Ectodermal cell (in vitro differentiated cells): ENCODE measurements at regions not wholly inside any gene's neighbourhood (a gene's known extent, or its start where the extent isn't known, plus 50 kb on each side); places are given as distances from the start of the nearest gene placed in this dataset.

Experiments used
- H3K27ac ChIP-seq: 2 replicates; pipeline ENCODE4 v1.7.0; 2013; ENCODE audit warnings: mild to moderate bottlenecking, low read depth, low read length; ENCODE audit not compliant: insufficient read depth, poor library complexity, severe bottlenecking
- H3K27me3 ChIP-seq: 2 replicates; pipeline ENCODE4 v1.7.0; 2013; ENCODE audit warnings: mild to moderate bottlenecking, low read length; ENCODE audit not compliant: insufficient read depth, control insufficient read depth, poor library complexity, severe bottlenecking
- H3K36me3 ChIP-seq: one replicate; pipeline ENCODE4 v1.7.0; 2013; ENCODE audit warnings: low read length; ENCODE audit not compliant: control insufficient read depth, insufficient read depth
- H3K4me1 ChIP-seq: one replicate; pipeline ENCODE4 v1.7.0; 2013; ENCODE audit warnings: low read length; ENCODE audit not compliant: control insufficient read depth, insufficient read depth
- H3K4me3 ChIP-seq: 2 replicates; pipeline ENCODE4 v1.7.0; 2013; ENCODE audit warnings: low read depth, low read length, control low read depth; ENCODE audit not compliant: insufficient read depth
- H3K9me3 ChIP-seq: 2 replicates; pipeline ENCODE4 v1.7.0; 2013; ENCODE audit warnings: mild to moderate bottlenecking, low read length, moderate library complexity; ENCODE audit not compliant: control insufficient read depth
- WGBS, 2 experiments: methylation state at CpG; one replicate each; pipeline ENCODE4 v1.1.7; 2013; ENCODE audit warnings: missing lambda C conversion rate in 2 of 2; 5-methylcytosine and 5-hydroxymethylcytosine counted together

DNA sequence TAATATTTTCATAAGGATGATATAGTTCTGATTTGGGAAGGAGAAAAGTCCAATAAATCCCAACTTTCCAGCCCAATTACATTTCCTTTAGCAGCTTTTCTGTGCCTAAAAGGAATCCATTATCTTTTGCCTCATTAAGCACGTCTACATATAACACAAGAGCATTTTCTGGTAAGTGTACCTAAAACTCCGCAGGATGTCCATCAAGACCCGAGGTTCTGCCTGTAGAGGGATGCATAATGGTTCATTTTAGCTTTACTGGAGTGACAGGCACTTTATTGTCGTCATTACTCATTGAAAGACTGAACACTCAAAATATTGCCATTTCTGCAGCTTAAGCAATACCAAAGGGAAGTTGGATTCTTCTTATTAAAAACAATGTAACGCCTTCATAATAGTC is 669.0 kb downstream of the PRELID2 start:
- H3K4me1 ChIP-seq, result peaks cover 3% of the 10 kb centered on the region
- peaks cover 67% of the 10 kb centered on the region for H3K27me3 ChIP-seq
- 93% methylated on average over 4 to 5 of the region's 5 CpGs for WGBS, 2 experiments
- no peak overlapping the region for H3K4me3 ChIP-seq
- no peaks in the 10 kb centered on the region for H3K36me3 ChIP-seq
- H3K27ac ChIP-seq, result no peak overlapping the region
- H3K9me3 ChIP-seq, result no peaks in the 10 kb centered on the region

- Histone ChIP-seq H3K4me1 (peaks cover 5% of the 10 kb centered on the region), H3K4me3 (no peak overlapping the region), H3K36me3 (no peaks in the 10 kb centered on the region), H3K27me3 (peaks cover 88% of the 10 kb centered on the region), H3K9me3 (no peaks in the 10 kb centered on the region), H3K27ac (no peak overlapping the region)
- 93 to 94% methylated on average over 3 of the region's 3 CpGs for WGBS, 2 experiments
Measured at GRCh38 chr5:145163876-145164275, 671.3 kb downstream of the PRELID2 start.

- Histone ChIP-seq H3K4me3 (no peak overlapping the region), H3K27me3 (peaks cover 90% of the 10 kb centered on the region), H3K4me1 (peaks cover 10% of the 10 kb centered on the region), H3K36me3 (no peaks in the 10 kb centered on the region), H3K27ac (no peak overlapping the region), H3K9me3 (no peaks in the 10 kb centered on the region)
Measured at GRCh38 chr5:145162626-145163025, 672.5 kb downstream of the PRELID2 start.

GRCh38 chr5:145161391-145161790 is 673.8 kb downstream of the PRELID2 start:
- Histone ChIP-seq H3K27me3 (peaks cover 98% of the 10 kb centered on the region), H3K4me3 (no peak overlapping the region), H3K4me1 (peaks cover 10% of the 10 kb centered on the region), H3K36me3 (no peaks in the 10 kb centered on the region), H3K27ac (no peak overlapping the region), H3K9me3 (no peaks in the 10 kb centered on the region)
- WGBS, 2 experiments, result 25 to 29% methylated on average over 3 of the region's 3 CpGs

DNA sequence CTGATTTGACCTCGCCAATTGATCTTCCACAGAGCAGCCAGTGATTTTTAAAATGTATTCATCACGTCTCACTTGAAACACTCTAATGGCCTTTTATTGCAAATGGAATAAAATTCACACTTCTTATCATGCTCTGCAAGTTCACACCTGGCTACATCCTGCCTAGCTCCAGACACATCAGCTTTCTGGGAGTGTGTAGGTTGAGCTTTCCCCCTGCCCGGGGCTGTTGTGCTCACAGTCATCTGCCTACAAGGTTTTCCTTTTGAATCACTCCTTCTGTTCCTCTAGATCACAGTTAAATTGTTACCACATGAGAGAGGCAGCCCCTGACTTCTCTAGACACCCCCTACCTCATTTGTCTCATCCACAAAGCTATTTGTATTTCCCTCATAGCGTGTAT is 674.5 kb downstream of the PRELID2 start:
- 84 to 95% methylated on average over 3 of the region's 4 CpGs for WGBS, 2 experiments

GRCh38 chr5:145158730-145159129 is 676.4 kb downstream of the PRELID2 start:
- Histone ChIP-seq H3K27me3 (peaks cover 98% of the 10 kb centered on the region), H3K27ac (peak overlapping the region; percentile 19)
- WGBS, 2 experiments, result 3 to 5% methylated on average over 4 of the region's 4 CpGs

More for the DNA sequence above, 674.5 kb downstream of the PRELID2 start:
- Histone ChIP-seq H3K4me1 (peaks cover 10% of the 10 kb centered on the region), H3K36me3 (no peaks in the 10 kb centered on the region), H3K4me3 (no peak overlapping the region), H3K27ac (no peak overlapping the region), H3K9me3 (no peaks in the 10 kb centered on the region), H3K27me3 (peaks cover 98% of the 10 kb centered on the region)

DNA sequence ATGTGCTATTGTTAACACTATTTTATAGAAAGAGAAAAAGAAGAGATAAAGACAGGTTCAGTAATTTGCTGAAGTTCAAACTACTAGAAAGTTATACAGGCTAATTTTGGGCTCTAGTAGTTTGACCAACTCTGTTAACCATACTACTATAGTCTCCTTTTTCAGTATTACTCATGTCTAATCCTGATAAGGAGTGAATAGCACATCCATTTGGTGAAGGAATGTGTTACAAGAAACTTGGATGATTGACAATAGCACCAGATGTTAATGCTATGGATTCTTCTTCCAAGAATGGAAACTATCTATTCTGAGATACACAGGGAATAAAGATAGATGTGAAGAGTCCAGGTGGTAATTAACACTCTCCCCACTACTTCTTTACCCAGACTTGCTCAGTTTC is 677.3 kb downstream of the PRELID2 start:
- Histone ChIP-seq H3K4me1 (peaks cover 10% of the 10 kb centered on the region), H3K4me3 (no peak overlapping the region), H3K27me3 (peaks cover 91% of the 10 kb centered on the region), H3K27ac (no peak overlapping the region), H3K36me3 (no peaks in the 10 kb centered on the region), H3K9me3 (no peaks in the 10 kb centered on the region)

More at GRCh38 chr5:145158730-145159129, 676.4 kb downstream of the PRELID2 start:
- Histone ChIP-seq H3K4me1 (peaks cover 10% of the 10 kb centered on the region), H3K9me3 (no peaks in the 10 kb centered on the region), H3K36me3 (no peaks in the 10 kb centered on the region), H3K4me3 (no peak overlapping the region)

DNA sequence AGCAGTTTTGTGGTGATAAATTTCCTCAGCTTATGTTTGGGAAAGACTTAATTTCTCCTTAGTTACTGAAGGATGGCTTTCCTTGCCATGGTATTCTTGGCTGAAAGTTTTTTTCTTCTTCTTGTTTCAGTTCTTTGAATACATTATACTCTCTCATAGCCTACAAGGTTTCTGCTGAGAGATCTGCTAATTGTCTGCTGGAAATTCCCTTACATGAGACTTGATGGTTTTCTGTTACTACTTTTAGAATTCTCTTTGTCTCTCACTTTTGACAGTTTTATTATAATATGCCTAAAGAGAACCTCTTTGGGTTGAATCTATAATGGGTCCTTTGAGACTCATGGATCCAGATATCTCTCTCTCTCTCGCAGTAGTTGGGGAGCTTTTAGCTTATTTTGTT is 693.6 kb downstream of the PRELID2 start:
- Histone ChIP-seq H3K27me3 (no peaks in the 10 kb centered on the region), H3K4me1 (no peaks in the 10 kb centered on the region), H3K36me3 (no peaks in the 10 kb centered on the region), H3K27ac (no peak overlapping the region), H3K9me3 (no peaks in the 10 kb centered on the region), H3K4me3 (no peak overlapping the region)
- 87 to 90% methylated on average over 1 of the region's 1 CpG for WGBS, 2 experiments

DNA sequence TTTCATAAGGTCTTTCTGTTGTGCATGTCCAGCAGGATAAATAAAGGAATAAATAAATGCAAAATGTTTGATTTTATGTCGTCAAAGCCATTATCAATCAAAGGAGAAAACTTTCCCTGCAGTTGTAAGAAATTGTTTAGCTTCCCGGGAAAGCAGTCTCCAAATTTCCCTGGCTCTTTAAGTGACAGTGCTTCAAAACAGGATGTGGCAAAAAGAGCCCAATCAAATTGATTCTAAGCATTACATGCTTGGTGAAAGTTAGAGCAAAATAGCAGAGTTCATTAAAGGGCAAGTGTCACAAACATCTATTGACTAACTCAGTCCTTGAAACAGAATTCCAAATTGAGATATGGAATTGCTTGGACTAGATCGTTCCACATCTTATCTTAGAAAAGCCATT is 704.1 kb downstream of the PRELID2 start:
- Histone ChIP-seq H3K36me3 (no peaks in the 10 kb centered on the region), H3K4me3 (no peak overlapping the region), H3K27me3 (no peaks in the 10 kb centered on the region), H3K9me3 (no peaks in the 10 kb centered on the region), H3K27ac (no peak overlapping the region), H3K4me1 (no peaks in the 10 kb centered on the region)
- WGBS, 2 experiments, result 79 to 82% methylated on average over 3 of the region's 3 CpGs

- H3K4me3 ChIP-seq, result no peak overlapping the region
- 100% methylated on average over 1 of the region's 5 CpGs; no CpG with 5 or more reads in 1 of the 2 experiments for WGBS, 2 experiments
- no peak overlapping the region for H3K27ac ChIP-seq
- no peaks in the 10 kb centered on the region for H3K9me3 ChIP-seq
- no peaks in the 10 kb centered on the region for H3K27me3 ChIP-seq
- H3K36me3 ChIP-seq, result no peaks in the 10 kb centered on the region
- H3K4me1 ChIP-seq, result no peaks in the 10 kb centered on the region
Measured at GRCh38 chr5:145129797-145130196, 705.3 kb downstream of the PRELID2 start.

DNA sequence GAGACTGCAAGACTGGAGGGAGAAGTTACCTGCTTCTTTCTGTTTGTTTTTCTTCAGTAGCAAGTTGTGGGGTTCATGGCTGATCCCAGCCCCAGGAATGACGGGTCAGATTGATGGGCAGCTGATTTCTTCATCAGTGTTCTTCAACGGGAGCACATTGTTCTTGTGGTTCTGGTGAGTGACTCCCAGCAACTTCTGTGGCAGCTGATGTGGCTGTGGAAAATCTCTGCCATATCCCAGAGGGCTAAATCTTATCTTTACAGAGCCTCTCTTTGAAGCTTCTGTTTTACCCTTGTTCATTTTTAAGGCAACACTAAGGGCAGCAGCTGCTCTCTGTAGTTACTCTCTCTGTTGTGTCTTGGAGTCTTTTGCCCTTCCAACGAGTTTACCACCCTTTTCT is 710.3 kb downstream of the PRELID2 start:
- Histone ChIP-seq H3K36me3 (no peaks in the 10 kb centered on the region), H3K4me1 (no peaks in the 10 kb centered on the region), H3K9me3 (no peaks in the 10 kb centered on the region), H3K27me3 (no peaks in the 10 kb centered on the region), H3K27ac (no peak overlapping the region), H3K4me3 (no peak overlapping the region)
- 82 to 91% methylated on average over 2 to 3 of the region's 3 CpGs for WGBS, 2 experiments
